HEK293 (cell line): ENCODE measurements at regions not wholly inside any gene's neighbourhood (a gene's known extent, or its start where the extent isn't known, plus 50 kb on each side); places are given as distances from the start of the nearest gene placed in this dataset.

Experiments used
- CTCF ChIA-PET: fragments of 350-600 bp; formaldehyde crosslinking; extraction: SDS; loops from one replicate; lab custom pipeline; 2021; ENCODE audit warnings: antibody characterized with exemption; lab: Yijun Ruan, JAX
- POLR2A ChIA-PET: fragments of 300-600 bp; formaldehyde crosslinking; extraction: SDS; loops from one replicate; lab custom pipeline; 2020; ENCODE audit warnings: antibody characterized with exemption, inconsistent platforms; lab: Yijun Ruan, JAX
- H3K27ac ChIP-seq: fragments of 200-500 bp; sonication (Bioruptor generic); 2 replicates; pipeline ENCODE4 v1.5.1; 2014; ENCODE audit warnings: low read depth, low read length, control low read depth, inconsistent platforms; ENCODE audit errors: extremely low read depth
- H3K36me3 ChIP-seq, 2 experiments: fragments of 200-500 bp in 1 of 2; sonication (Bioruptor generic) in 1 of 2; 1 replicate in 1 of 2; 2 replicates in 1 of 2; pipeline ENCODE4 v1.5.1; 2014 to 2017; ENCODE audit warnings: inconsistent platforms in 2 of 2, low read length in 2 of 2; ENCODE audit not compliant: control insufficient read depth in 2 of 2, insufficient read depth in 1 of 2
- H3K4me1 ChIP-seq: fragments of 200-500 bp; sonication (Bioruptor generic); 2 replicates; pipeline ENCODE4 v1.5.1; 2014; ENCODE audit warnings: mild to moderate bottlenecking, low read length, inconsistent platforms; ENCODE audit not compliant: control insufficient read depth, insufficient read depth
- H3K4me3 ChIP-seq: 2 replicates; pipeline ENCODE4 v1.5.1; 2011; ENCODE audit warnings: low read depth, mild to moderate bottlenecking, control low read depth, low read length, moderate library complexity
- H3K9me3 ChIP-seq: fragments of 200-500 bp; sonication (Bioruptor generic); 2 replicates; pipeline ENCODE4 v1.5.1; 2014; ENCODE audit warnings: low read depth, low read length, inconsistent platforms; ENCODE audit not compliant: control insufficient read depth, insufficient read depth
- KLF7 ChIP-seq: fragments of 450-650 bp; formaldehyde crosslinking; IDR thresholded peaks from 2 replicates; pipeline ENCODE4 v1.5.1; 2016; ENCODE audit warnings: missing biosample characterization, missing genetic modification characterization, borderline replicate concordance
- KLF9 ChIP-seq: fragments of 450-650 bp; formaldehyde crosslinking; IDR thresholded peaks from 2 replicates; pipeline ENCODE4 v1.5.1; 2016; ENCODE audit warnings: missing biosample characterization, missing genetic modification characterization, low read depth
- MYNN ChIP-seq: fragments of 450-650 bp; formaldehyde crosslinking; IDR thresholded peaks from 2 replicates; pipeline ENCODE4 v1.5.1; 2016; ENCODE audit warnings: missing biosample characterization, missing genetic modification characterization, borderline replicate concordance
- ZNF350 ChIP-seq: fragments of 450-650 bp; formaldehyde crosslinking; IDR thresholded peaks from 2 replicates; pipeline ENCODE4 v1.5.0; 2017; ENCODE audit warnings: missing biosample characterization, mild to moderate bottlenecking, missing genetic modification characterization
- ZNF560 ChIP-seq: fragments of 450-650 bp; formaldehyde crosslinking; IDR thresholded peaks from 2 replicates; pipeline ENCODE4 v1.5.1; 2017; ENCODE audit warnings: missing biosample characterization, missing genetic modification characterization, borderline replicate concordance
- ZNF596 ChIP-seq: fragments of 450-650 bp; IDR thresholded peaks from 2 replicates; pipeline ENCODE4 v1.5.0; 2018; ENCODE audit warnings: missing biosample characterization, mild to moderate bottlenecking, missing genetic modification characterization, moderate library complexity
- ZNF776 ChIP-seq: fragments of 450-650 bp; formaldehyde crosslinking; IDR thresholded peaks from 2 replicates; pipeline ENCODE4 v1.5.0; 2017; ENCODE audit warnings: missing biosample characterization, missing genetic modification characterization, borderline replicate concordance
- TF ChIP-seq, protein P1 (sequence below): fragments of 450-650 bp; IDR thresholded peaks from 2 replicates; pipeline ENCODE4 v1.5.1; 2018; ENCODE audit warnings: missing biosample characterization, mild to moderate bottlenecking, missing genetic modification characterization
- TF ChIP-seq, protein P2 (sequence below): fragments of 450-650 bp; formaldehyde crosslinking; IDR thresholded peaks from 2 replicates; pipeline ENCODE4 v1.5.1; 2016; ENCODE audit warnings: missing biosample characterization, missing genetic modification characterization, borderline replicate concordance
- TF ChIP-seq, protein P3 (sequence below): fragments of 450-650 bp; formaldehyde crosslinking; IDR thresholded peaks from 2 replicates; pipeline ENCODE4 v1.5.1; 2016; ENCODE audit warnings: missing biosample characterization, missing genetic modification characterization
- TF ChIP-seq, protein P4 (sequence below): fragments of 450-650 bp; formaldehyde crosslinking; IDR thresholded peaks from 2 replicates; pipeline ENCODE4 v1.5.1; 2016; ENCODE audit warnings: missing biosample characterization, missing genetic modification characterization

DNA sequence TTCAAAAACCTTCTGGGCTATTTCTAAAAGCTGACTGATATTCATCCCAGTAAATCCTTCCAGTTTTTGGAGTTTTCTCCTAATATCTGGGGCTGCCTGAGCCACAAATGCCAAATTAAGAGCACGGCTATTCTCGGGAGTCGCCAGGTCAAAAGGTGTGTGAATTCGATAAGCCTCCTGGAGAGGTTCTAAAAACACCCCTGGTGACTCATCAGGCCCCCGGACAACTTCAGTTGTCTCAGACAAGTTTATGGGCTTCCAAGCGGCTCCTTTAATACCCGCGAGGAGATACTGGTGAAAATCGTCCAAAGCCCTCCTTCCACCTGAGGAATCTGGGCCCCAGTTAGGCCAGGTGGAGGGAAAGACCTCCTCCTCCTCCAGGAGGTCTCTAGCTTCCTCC is 677.1 kb downstream of the TMEM121 start:
- Histone ChIP-seq H3K36me3 (no peaks in the 10 kb centered on the region), H3K4me3 (no peak overlapping the region)
- CTCF ChIA-PET = no interaction called here
- no peak for TF ChIP-seq ZNF596 (tag by site-specific recombination)
- no peak for TF ChIP-seq MYNN
- no peak for TF ChIP-seq ZNF776
- TF ChIP-seq, protein P1, sequence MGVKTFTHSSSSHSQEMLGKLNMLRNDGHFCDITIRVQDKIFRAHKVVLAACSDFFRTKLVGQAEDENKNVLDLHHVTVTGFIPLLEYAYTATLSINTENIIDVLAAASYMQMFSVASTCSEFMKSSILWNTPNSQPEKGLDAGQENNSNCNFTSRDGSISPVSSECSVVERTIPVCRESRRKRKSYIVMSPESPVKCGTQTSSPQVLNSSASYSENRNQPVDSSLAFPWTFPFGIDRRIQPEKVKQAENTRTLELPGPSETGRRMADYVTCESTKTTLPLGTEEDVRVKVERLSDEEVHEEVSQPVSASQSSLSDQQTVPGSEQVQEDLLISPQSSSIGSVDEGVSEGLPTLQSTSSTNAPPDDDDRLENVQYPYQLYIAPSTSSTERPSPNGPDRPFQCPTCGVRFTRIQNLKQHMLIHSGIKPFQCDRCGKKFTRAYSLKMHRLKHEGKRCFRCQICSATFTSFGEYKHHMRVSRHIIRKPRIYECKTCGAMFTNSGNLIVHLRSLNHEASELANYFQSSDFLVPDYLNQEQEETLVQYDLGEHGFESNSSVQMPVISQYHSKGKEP (tag by site-specific recombination) = no peak
- TF ChIP-seq, all 188 proteins: peak for 0
- POLR2A ChIA-PET = no interaction called here
- Histone ChIP-seq H3K4me1 (no peaks in the 10 kb centered on the region), H3K9me3 (no peaks in the 10 kb centered on the region), H3K27ac (no peak overlapping the region)

DNA sequence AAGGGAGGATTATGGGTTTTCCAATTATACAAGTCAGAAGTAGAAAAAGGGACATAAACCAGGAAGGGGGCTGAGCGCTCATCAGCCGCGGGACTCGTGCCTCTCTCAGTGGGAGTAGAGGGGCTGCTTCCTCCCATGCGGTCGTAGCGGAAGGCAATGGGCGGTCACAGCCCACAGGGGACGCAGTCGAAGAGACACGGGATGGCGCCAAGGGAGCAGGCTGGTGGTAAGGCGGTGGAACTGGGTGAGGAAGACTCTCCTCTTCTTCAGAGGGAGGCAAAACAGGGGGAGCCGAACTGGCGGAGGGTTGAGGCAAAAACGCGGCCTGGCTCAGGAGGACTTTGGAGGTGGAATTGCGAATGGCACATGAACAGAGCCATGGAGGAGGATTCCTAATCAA is 677.7 kb downstream of the TMEM121 start:
- CTCF ChIA-PET = no interaction called here
- Histone ChIP-seq H3K27ac (no peak overlapping the region), H3K36me3 (no peaks in the 10 kb centered on the region), H3K9me3 (no peaks in the 10 kb centered on the region), H3K4me1 (no peaks in the 10 kb centered on the region), H3K4me3 (no peak overlapping the region)
- TF ChIP-seq KLF9 (tag by site-specific recombination) (no peak), ZNF560 (tag by site-specific recombination) (no peak), KLF7 (tag by site-specific recombination) (no peak), ZNF350 (tag by site-specific recombination) (no peak)
- TF ChIP-seq, protein P2, sequence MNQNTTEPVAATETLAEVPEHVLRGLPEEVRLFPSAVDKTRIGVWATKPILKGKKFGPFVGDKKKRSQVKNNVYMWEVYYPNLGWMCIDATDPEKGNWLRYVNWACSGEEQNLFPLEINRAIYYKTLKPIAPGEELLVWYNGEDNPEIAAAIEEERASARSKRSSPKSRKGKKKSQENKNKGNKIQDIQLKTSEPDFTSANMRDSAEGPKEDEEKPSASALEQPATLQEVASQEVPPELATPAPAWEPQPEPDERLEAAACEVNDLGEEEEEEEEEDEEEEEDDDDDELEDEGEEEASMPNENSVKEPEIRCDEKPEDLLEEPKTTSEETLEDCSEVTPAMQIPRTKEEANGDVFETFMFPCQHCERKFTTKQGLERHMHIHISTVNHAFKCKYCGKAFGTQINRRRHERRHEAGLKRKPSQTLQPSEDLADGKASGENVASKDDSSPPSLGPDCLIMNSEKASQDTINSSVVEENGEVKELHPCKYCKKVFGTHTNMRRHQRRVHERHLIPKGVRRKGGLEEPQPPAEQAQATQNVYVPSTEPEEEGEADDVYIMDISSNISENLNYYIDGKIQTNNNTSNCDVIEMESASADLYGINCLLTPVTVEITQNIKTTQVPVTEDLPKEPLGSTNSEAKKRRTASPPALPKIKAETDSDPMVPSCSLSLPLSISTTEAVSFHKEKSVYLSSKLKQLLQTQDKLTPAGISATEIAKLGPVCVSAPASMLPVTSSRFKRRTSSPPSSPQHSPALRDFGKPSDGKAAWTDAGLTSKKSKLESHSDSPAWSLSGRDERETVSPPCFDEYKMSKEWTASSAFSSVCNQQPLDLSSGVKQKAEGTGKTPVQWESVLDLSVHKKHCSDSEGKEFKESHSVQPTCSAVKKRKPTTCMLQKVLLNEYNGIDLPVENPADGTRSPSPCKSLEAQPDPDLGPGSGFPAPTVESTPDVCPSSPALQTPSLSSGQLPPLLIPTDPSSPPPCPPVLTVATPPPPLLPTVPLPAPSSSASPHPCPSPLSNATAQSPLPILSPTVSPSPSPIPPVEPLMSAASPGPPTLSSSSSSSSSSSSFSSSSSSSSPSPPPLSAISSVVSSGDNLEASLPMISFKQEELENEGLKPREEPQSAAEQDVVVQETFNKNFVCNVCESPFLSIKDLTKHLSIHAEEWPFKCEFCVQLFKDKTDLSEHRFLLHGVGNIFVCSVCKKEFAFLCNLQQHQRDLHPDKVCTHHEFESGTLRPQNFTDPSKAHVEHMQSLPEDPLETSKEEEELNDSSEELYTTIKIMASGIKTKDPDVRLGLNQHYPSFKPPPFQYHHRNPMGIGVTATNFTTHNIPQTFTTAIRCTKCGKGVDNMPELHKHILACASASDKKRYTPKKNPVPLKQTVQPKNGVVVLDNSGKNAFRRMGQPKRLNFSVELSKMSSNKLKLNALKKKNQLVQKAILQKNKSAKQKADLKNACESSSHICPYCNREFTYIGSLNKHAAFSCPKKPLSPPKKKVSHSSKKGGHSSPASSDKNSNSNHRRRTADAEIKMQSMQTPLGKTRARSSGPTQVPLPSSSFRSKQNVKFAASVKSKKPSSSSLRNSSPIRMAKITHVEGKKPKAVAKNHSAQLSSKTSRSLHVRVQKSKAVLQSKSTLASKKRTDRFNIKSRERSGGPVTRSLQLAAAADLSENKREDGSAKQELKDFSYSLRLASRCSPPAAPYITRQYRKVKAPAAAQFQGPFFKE = no peak
- TF ChIP-seq, protein P3, sequence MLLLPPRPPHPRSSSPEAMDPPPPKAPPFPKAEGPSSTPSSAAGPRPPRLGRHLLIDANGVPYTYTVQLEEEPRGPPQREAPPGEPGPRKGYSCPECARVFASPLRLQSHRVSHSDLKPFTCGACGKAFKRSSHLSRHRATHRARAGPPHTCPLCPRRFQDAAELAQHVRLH (tag by site-specific recombination) = no peak
- POLR2A ChIA-PET = no interaction called here

DNA sequence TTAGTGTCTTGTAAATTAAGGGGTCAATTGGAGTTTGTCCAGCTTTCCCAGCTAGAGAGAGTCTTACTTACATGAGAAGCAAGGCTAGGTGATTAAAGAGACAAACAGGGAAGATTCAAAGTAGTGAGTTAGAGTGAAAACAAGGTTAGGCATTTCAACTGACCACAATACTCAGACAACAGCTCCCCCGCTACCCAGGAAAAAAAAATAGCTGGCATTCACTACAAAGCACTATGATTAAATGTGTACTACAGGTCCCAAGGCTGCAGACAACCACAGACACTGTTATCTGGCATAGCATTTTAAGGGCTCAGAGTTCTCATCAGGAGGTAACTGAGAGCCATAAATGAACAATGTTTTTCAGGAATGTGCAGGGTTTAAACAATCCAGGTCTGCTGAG is 680.9 kb downstream of the TMEM121 start:
- ChIA-PET POLR2A (no interaction called here), CTCF (interaction anchor here (1.3 kb wide), 1 partner anchor 10 kb away, joined by 7 read pairs; no protein-coding TSS in a partner anchor)
- Histone ChIP-seq H3K4me1 (no peaks in the 10 kb centered on the region), H3K4me3 (no peak overlapping the region), H3K27ac (no peak overlapping the region; the same call in 1 of the 2 replicates), H3K36me3 (no peaks in the 10 kb centered on the region), H3K9me3 (no peaks in the 10 kb centered on the region)
- TF ChIP-seq, protein P4, sequence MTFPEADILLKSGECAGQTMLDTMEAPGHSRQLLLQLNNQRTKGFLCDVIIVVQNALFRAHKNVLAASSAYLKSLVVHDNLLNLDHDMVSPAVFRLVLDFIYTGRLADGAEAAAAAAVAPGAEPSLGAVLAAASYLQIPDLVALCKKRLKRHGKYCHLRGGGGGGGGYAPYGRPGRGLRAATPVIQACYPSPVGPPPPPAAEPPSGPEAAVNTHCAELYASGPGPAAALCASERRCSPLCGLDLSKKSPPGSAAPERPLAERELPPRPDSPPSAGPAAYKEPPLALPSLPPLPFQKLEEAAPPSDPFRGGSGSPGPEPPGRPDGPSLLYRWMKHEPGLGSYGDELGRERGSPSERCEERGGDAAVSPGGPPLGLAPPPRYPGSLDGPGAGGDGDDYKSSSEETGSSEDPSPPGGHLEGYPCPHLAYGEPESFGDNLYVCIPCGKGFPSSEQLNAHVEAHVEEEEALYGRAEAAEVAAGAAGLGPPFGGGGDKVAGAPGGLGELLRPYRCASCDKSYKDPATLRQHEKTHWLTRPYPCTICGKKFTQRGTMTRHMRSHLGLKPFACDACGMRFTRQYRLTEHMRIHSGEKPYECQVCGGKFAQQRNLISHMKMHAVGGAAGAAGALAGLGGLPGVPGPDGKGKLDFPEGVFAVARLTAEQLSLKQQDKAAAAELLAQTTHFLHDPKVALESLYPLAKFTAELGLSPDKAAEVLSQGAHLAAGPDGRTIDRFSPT (tag by site-specific recombination) = no peak
